Osteoblast (primary cell): ENCODE measurements at regions not wholly inside any gene's neighbourhood (a gene's known extent, or its start where the extent isn't known, plus 50 kb on each side); places are given as distances from the start of the nearest gene placed in this dataset.

Experiments
- DNase-seq: peaks from one replicate; pipeline ENCODE4 v3.0.0; 2011; ENCODE audit warnings: low spot score, mixed read lengths; ENCODE audit not compliant: insufficient read length; ENCODE audit errors: missing footprints
- H2AFZ ChIP-seq: 2 replicates; pipeline ENCODE4 v1.6.0; 2011; ENCODE audit warnings: mild to moderate bottlenecking, low read length
- H3K27ac ChIP-seq: 2 replicates; pipeline ENCODE4 v1.5.1; 2011; ENCODE audit warnings: mild to moderate bottlenecking, low read depth, low read length, moderate library complexity
- H3K27me3 ChIP-seq: 2 replicates; pipeline ENCODE4 v1.6.0; 2012; ENCODE audit warnings: mild to moderate bottlenecking, control low read depth, inconsistent platforms, low read length, moderate library complexity; ENCODE audit not compliant: insufficient read depth
- H3K36me3 ChIP-seq: 2 replicates; pipeline ENCODE4 v1.5.1; 2011; ENCODE audit warnings: mild to moderate bottlenecking, low read length, control low read depth, moderate library complexity; ENCODE audit not compliant: insufficient read depth
- H3K4me1 ChIP-seq: 2 replicates; pipeline ENCODE4 v1.5.1; 2011; ENCODE audit warnings: mild to moderate bottlenecking, low read length, control low read depth, moderate library complexity; ENCODE audit not compliant: insufficient read depth
- H3K4me2 ChIP-seq: 2 replicates; pipeline ENCODE4 v1.6.0; 2011; ENCODE audit warnings: mild to moderate bottlenecking, low read length; ENCODE audit not compliant: insufficient read depth
- H3K4me3 ChIP-seq: fragments of 200-600 bp; sonication (generic); 3 replicates; pipeline ENCODE4 v1.5.1; 2012; ENCODE audit warnings: mild to moderate bottlenecking, low read length, inconsistent platforms; ENCODE audit not compliant: insufficient read depth
- H3K79me2 ChIP-seq: 2 replicates; pipeline ENCODE4 v1.6.0; 2012; ENCODE audit warnings: mild to moderate bottlenecking, low read length, control low read depth, inconsistent platforms; ENCODE audit not compliant: insufficient read depth
- H3K9me3 ChIP-seq: 2 replicates; pipeline ENCODE4 v1.5.1; 2011; ENCODE audit warnings: low read depth, low read length, control low read depth
- H4K20me1 ChIP-seq: 2 replicates; pipeline ENCODE4 v1.6.0; 2012; ENCODE audit warnings: mild to moderate bottlenecking, low read length, control low read depth; ENCODE audit not compliant: insufficient read depth
- TF ChIP-seq, protein P1 (sequence below): IDR thresholded peaks from 2 replicates; pipeline ENCODE4 v1.5.1; 2011; ENCODE audit warnings: mild to moderate bottlenecking, low read depth, low read length, moderate library complexity; ENCODE audit errors: extremely low read depth

DNA sequence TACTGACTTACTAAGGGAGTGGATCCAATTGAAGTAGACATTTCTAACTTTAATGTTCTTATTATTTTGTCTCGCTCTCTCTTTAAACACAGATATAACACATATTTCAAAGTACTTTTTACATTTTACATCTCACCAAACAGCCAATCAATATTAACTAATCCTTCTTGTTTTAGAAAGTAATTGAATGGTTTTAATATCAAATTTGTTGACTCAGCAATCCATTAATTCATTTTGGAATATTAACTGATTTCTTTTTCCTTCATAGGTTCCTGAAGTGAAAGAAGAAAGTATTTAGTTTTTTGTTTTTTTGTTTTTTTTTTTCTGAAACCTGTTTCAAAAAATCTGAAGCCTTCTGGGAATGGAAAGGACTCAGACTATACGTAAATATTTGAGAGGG, 62.3 kb upstream of the DPYD start:
- no peaks in the 10 kb centered on the region for H3K27me3 ChIP-seq
- H3K36me3 ChIP-seq, result no peaks in the 10 kb centered on the region
- H3K79me2 ChIP-seq, result peaks cover 3% of the 10 kb centered on the region

DNA sequence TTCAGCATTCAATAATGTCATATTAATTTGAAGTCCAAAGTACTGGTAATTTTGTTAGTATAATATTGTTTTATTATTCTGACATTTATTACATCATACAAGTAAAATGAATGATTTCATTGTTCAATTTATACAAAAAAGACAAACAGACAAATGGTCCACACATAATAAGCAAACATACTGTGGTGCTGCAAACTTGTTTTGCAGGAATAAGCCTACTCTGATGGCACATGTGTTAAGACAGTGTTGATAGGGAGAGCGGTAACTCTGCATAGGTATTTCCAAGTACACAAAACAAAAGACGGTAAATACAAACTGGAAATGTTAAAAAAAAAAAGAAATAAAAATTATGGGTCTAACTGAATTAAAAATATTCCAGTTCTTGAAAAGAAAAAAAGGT, 59.7 kb upstream of the DPYD start:
- Histone ChIP-seq H2AFZ (no peak overlapping the region), H4K20me1 (no peaks in the 10 kb centered on the region), H3K4me1 (no peaks in the 10 kb centered on the region), H3K9me3 (no peaks in the 10 kb centered on the region), H3K79me2 (no peaks in the 10 kb centered on the region), H3K27ac (no peak overlapping the region), H3K27me3 (no peaks in the 10 kb centered on the region), H3K4me2 (no peak overlapping the region), H3K4me3 (no peak overlapping the region), H3K36me3 (no peaks in the 10 kb centered on the region)
- TF ChIP-seq, protein P1, sequence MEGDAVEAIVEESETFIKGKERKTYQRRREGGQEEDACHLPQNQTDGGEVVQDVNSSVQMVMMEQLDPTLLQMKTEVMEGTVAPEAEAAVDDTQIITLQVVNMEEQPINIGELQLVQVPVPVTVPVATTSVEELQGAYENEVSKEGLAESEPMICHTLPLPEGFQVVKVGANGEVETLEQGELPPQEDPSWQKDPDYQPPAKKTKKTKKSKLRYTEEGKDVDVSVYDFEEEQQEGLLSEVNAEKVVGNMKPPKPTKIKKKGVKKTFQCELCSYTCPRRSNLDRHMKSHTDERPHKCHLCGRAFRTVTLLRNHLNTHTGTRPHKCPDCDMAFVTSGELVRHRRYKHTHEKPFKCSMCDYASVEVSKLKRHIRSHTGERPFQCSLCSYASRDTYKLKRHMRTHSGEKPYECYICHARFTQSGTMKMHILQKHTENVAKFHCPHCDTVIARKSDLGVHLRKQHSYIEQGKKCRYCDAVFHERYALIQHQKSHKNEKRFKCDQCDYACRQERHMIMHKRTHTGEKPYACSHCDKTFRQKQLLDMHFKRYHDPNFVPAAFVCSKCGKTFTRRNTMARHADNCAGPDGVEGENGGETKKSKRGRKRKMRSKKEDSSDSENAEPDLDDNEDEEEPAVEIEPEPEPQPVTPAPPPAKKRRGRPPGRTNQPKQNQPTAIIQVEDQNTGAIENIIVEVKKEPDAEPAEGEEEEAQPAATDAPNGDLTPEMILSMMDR, result no peak
- no peak for DNase-seq

More for the DNA sequence above, 62.3 kb upstream of the DPYD start:
- Histone ChIP-seq H3K4me3 (no peak overlapping the region), H3K27ac (no peak overlapping the region), H3K4me2 (no peak overlapping the region), H2AFZ (no peak overlapping the region), H3K9me3 (no peaks in the 10 kb centered on the region), H3K4me1 (peaks cover 4% of the 10 kb centered on the region), H4K20me1 (no peaks in the 10 kb centered on the region)
- TF ChIP-seq, protein P1, result no peak
- DNase-seq, result no peak

- Histone ChIP-seq H3K79me2 (no peaks in the 10 kb centered on the region), H3K4me1 (no peaks in the 10 kb centered on the region), H2AFZ (no peak overlapping the region), H3K4me3 (no peak overlapping the region), H3K4me2 (no peak overlapping the region), H3K27me3 (no peaks in the 10 kb centered on the region), H3K9me3 (no peaks in the 10 kb centered on the region), H3K36me3 (no peaks in the 10 kb centered on the region), H4K20me1 (no peaks in the 10 kb centered on the region), H3K27ac (no peak overlapping the region)
- DNase-seq, result no peak
- TF ChIP-seq, protein P1, result no peak
These were observed 56.0 kb upstream of the DPYD start for GRCh38 chr1:97976801-97977200.
